DND-41 (cell line): ENCODE measurements at regions not wholly inside any gene's neighbourhood (a gene's known extent, or its start where the extent isn't known, plus 50 kb on each side); places are given as distances from the start of the nearest gene placed in this dataset.

ENCODE experiments used
- ATAC-seq: fragments of 200-7000 bp; cut with Tn5 transposase; 3 replicates; pipeline ENCODE4 v1.9.1; 2021; ENCODE audit warnings: low read depth; ENCODE audit not compliant: insufficient read depth
- DNase-seq: peaks from one replicate; pipeline ENCODE4 v3.0.0-alpha.2; 2020
- H2AFZ ChIP-seq: 2 replicates; pipeline ENCODE4 v1.6.0; 2012; ENCODE audit warnings: low read depth, low read length
- H3K27ac ChIP-seq: 2 replicates; pipeline ENCODE4 v1.5.1; 2012; ENCODE audit warnings: low read length, inconsistent platforms
- H3K27me3 ChIP-seq: fragments of 200-600 bp; sonication (generic); 2 replicates; pipeline ENCODE4 v1.6.0; 2012; ENCODE audit warnings: low read length, mild to moderate bottlenecking, inconsistent platforms; ENCODE audit not compliant: insufficient read depth, poor library complexity
- H3K36me3 ChIP-seq: 2 replicates; pipeline ENCODE4 v1.5.1; 2012; ENCODE audit warnings: low read length, inconsistent platforms; ENCODE audit not compliant: insufficient read depth
- H3K4me1 ChIP-seq: 2 replicates; pipeline ENCODE4 v1.5.1; 2012; ENCODE audit warnings: mild to moderate bottlenecking, low read length; ENCODE audit not compliant: insufficient read depth
- H3K4me2 ChIP-seq: 2 replicates; pipeline ENCODE4 v1.6.0; 2012; ENCODE audit warnings: mild to moderate bottlenecking, moderate library complexity, low read length, inconsistent platforms; ENCODE audit not compliant: insufficient read depth
- H3K4me3 ChIP-seq, 2 experiments: fragments of 200-600 bp in 1 of 2; shearing (Covaris generic) in 1 of 2; 2 replicates each; pipeline ENCODE4 v1.5.1; 2012 to 2016; ENCODE audit warnings: inconsistent platforms in 2 of 2, low read length in 2 of 2, mild to moderate bottlenecking in 2 of 2, low read depth in 1 of 2, moderate library complexity in 1 of 2
- H3K79me2 ChIP-seq: 2 replicates; pipeline ENCODE4 v1.6.0; 2012; ENCODE audit warnings: low read length, inconsistent platforms; ENCODE audit not compliant: insufficient read depth
- H3K9ac ChIP-seq: 2 replicates; pipeline ENCODE4 v1.6.0; 2012; ENCODE audit warnings: low read depth, mild to moderate bottlenecking, inconsistent platforms, low read length, moderate library complexity
- H3K9me3 ChIP-seq: 2 replicates; pipeline ENCODE4 v1.5.1; 2012; ENCODE audit warnings: low read length, moderate library complexity, mild to moderate bottlenecking, inconsistent platforms; ENCODE audit not compliant: insufficient read depth, severe bottlenecking
- H4K20me1 ChIP-seq: 2 replicates; pipeline ENCODE4 v1.6.0; 2012; ENCODE audit warnings: low read length; ENCODE audit not compliant: insufficient read depth
- CTCF ChIP-seq: IDR thresholded peaks from 2 replicates; pipeline ENCODE4 v1.5.1; 2012; ENCODE audit warnings: borderline replicate concordance, low read length, moderate library complexity, mild to moderate bottlenecking; ENCODE audit not compliant: poor library complexity, severe bottlenecking; ENCODE audit errors: extremely low read depth
- EZH2 ChIP-seq: IDR thresholded peaks from 3 replicates; pipeline ENCODE4 v1.6.1; 2012; ENCODE audit warnings: borderline replicate concordance, low read depth, mild to moderate bottlenecking, moderate library complexity, low read length, inconsistent platforms; ENCODE audit not compliant: severe bottlenecking

GRCh38 chr15:99476413-99477222 lies 89.2 kb upstream of the MEF2A start:
- Histone ChIP-seq H3K4me3 (no peak overlapping the region), H3K27ac (peak overlapping the region; percentile 94)
- ATAC-seq: peak; percentile 93

GRCh38 chr15:99477791-99478471 lies 87.9 kb upstream of the MEF2A start:
- H3K9ac ChIP-seq: 0 out of 2 replicates have a peak overlapping the region, but pooled peaks have one; percentile 42
- peak overlapping the region; percentile 94 for H3K27ac ChIP-seq
- peak overlapping the region; percentile 53; the same call in 1 of the 2 replicates for H2AFZ ChIP-seq
- H3K4me3 ChIP-seq: no peak overlapping the region
- H3K36me3 ChIP-seq: no peaks in the 10 kb centered on the region
- no peak overlapping the region; the same call in 1 of the 2 replicates for H3K4me2 ChIP-seq
- H4K20me1 ChIP-seq: no peaks in the 10 kb centered on the region
- peaks cover 34% of the 10 kb centered on the region for H3K4me1 ChIP-seq
- no peak for DNase-seq
- no peaks in the 10 kb centered on the region for H3K79me2 ChIP-seq
- H3K9me3 ChIP-seq: no peaks in the 10 kb centered on the region
- H3K27me3 ChIP-seq: no peaks in the 10 kb centered on the region
- ATAC-seq: no peak
- TF ChIP-seq CTCF: no peak
- no peak for TF ChIP-seq EZH2

More at GRCh38 chr15:99476413-99477222, 89.2 kb upstream of the MEF2A start:
- peak overlapping the region; percentile 42 for H3K9ac ChIP-seq
- H3K9me3 ChIP-seq: no peaks in the 10 kb centered on the region
- TF ChIP-seq EZH2 (no peak), CTCF (no peak)
- DNase-seq: peak; percentile 82
- H3K4me2 ChIP-seq: peak overlapping the region; percentile 23
- H3K27me3 ChIP-seq: no peaks in the 10 kb centered on the region
- no peaks in the 10 kb centered on the region for H3K36me3 ChIP-seq
- peaks cover 30% of the 10 kb centered on the region for H3K4me1 ChIP-seq
- no peaks in the 10 kb centered on the region for H4K20me1 ChIP-seq
- H3K79me2 ChIP-seq: no peaks in the 10 kb centered on the region
- H2AFZ ChIP-seq: peak overlapping the region; percentile 53; the same call in 1 of the 2 replicates

GRCh38 chr15:99478977-99479376 lies 86.8 kb upstream of the MEF2A start:
- Histone ChIP-seq H3K27me3 (no peaks in the 10 kb centered on the region), H3K9me3 (no peaks in the 10 kb centered on the region), H4K20me1 (no peaks in the 10 kb centered on the region), H3K36me3 (no peaks in the 10 kb centered on the region), H3K4me2 (no peak overlapping the region), H3K27ac (no peak overlapping the region; the same call in 1 of the 2 replicates), H2AFZ (no peak overlapping the region), H3K4me1 (peaks cover 34% of the 10 kb centered on the region), H3K4me3 (no peak overlapping the region), H3K79me2 (no peaks in the 10 kb centered on the region), H3K9ac (no peak overlapping the region)
- TF ChIP-seq EZH2: no peak
- no peak for TF ChIP-seq CTCF
- ATAC-seq (no peak), DNase-seq (no peak)
